Choroid plexus epithelial cell (primary cell): ENCODE measurements at regions not wholly inside any gene's neighbourhood (a gene's known extent, or its start where the extent isn't known, plus 50 kb on each side); places are given as distances from the start of the nearest gene placed in this dataset.

ENCODE experiments used
- DNase-seq: peaks from one replicate; pipeline ENCODE4 v3.0.0-alpha.2; 2010; ENCODE audit warnings: low read depth
- H3K4me3 ChIP-seq: 2 replicates; pipeline ENCODE4 v1.5.1; 2011; ENCODE audit warnings: low read depth, mild to moderate bottlenecking, control low read depth, low read length, moderate library complexity
- CTCF ChIP-seq: conservative IDR thresholded peaks from 2 replicates; pipeline ENCODE4 v1.5.1; 2011; ENCODE audit warnings: low read depth, mild to moderate bottlenecking, control low read depth, inconsistent platforms, low read length, moderate library complexity

- no peak for DNase-seq
- no peak overlapping the region for H3K4me3 ChIP-seq
- TF ChIP-seq CTCF = no peak
Observed at GRCh38 chr1:199319341-199319740, 680.5 kb downstream of the PTPRC start.

GRCh38 chr1:199322278-199322677, 683.4 kb downstream of the PTPRC start:
- DNase-seq = no peak
- TF ChIP-seq CTCF = no peak

GRCh38 chr1:199333180-199333579, 694.3 kb upstream of the NR5A2 start:
- TF ChIP-seq CTCF = no peak
- H3K4me3 ChIP-seq = no peak overlapping the region
- no peak for DNase-seq

More at GRCh38 chr1:199322278-199322677, 683.4 kb downstream of the PTPRC start:
- no peak overlapping the region for H3K4me3 ChIP-seq

- DNase-seq = peak; percentile 50
- H3K4me3 ChIP-seq = no peak overlapping the region
- no peak for TF ChIP-seq CTCF
Observed at GRCh38 chr1:199335496-199335895, 692.0 kb upstream of the NR5A2 start.

- no peak for TF ChIP-seq CTCF
- no peak for DNase-seq
- no peak overlapping the region for H3K4me3 ChIP-seq
Observed at GRCh38 chr1:199336745-199337640, 690.5 kb upstream of the NR5A2 start.

GRCh38 chr1:199338760-199339159, 688.8 kb upstream of the NR5A2 start:
- no peak overlapping the region for H3K4me3 ChIP-seq
- DNase-seq = no peak
- no peak for TF ChIP-seq CTCF

- DNase-seq = no peak
- TF ChIP-seq CTCF = no peak
- no peak overlapping the region for H3K4me3 ChIP-seq
Observed at GRCh38 chr1:199352351-199352750, 675.2 kb upstream of the NR5A2 start.
